Superior temporal gyrus (tissue), 1 donor: ENCODE measurements at regions not wholly inside any gene's neighbourhood (a gene's known extent, or its start where the extent isn't known, plus 50 kb on each side); places are given as distances from the start of the nearest gene placed in this dataset.

Source experiments
- DNase-seq: peaks from one replicate; pipeline ENCODE4 v3.0.0-alpha.2; 2016; ENCODE audit errors: extremely low spot score

DNA sequence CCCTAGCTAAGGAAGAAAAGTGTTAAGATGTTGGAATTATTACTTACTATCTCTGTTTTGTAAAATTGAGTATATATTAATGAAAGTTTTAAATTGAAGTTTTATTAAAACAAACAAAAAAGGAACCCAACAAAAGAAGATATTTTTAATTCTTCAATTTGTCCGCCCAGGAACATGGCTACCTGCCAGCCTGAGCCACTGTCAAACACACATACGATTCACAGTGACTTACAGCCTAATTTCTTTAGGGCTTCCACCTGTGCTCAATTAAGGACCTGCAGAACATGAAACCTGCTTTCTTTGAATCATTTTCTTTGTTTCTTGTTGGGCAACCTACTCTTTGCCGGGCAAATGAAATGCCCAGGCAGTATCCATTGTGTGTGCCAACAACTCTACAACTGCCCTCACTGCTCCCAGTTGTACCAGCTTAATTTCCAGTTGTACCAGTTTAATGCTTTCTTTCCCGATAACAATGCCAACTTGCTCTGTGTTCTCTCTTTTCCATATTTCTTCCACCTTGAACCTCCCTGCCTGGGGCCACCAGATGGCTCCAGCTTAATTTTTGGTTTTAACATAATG is 181.7 kb downstream of the GBA3 start:
- DNase-seq, result no peak

DNA sequence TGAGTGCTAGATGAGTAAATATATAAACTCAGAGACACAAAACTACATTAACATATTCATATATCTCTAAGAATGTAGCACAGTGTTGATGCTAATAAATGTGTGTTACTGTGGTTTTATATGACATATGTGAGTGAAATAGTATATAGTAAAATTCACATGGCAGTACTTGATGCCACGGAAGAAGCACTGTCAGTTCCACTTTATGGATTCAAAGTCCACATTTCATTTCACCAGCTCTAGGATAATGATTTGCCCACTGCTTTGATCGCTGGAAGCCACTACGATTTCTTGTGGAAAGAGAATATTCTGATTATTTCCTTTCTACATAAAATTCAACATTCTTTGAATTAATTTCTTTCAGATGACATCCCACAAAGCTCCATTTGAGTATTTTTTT is 181.2 kb downstream of the GBA3 start:
- DNase-seq, result no peak

DNA sequence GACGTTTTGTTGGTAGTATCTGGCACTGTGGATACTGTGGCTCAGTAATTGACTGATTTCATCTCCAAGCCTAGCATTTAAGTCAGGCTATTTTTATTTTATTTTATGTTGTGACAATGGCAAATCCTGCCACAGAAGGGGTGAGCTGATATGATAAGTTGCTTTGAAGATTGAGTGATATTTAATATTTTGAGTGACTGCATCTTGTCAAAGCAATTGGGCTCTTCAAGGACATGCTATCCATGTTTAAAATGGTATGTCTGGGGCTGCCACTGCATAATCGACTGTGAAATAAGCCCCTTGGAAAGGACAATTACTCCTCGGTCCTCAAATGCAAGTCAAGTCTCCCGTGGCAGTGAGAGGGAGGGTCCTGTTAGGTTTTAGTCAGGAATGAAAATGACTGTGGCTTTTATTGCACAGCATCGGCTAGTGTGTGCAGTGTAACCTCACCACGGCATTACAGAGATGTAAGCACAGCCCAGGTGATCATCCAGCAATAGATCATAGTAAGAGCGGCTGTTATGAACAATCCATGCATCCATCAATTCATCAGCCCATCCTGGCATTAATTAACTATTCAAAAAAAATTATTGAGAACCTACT is 178.2 kb downstream of the GBA3 start:
- DNase-seq, result no peak

DNA sequence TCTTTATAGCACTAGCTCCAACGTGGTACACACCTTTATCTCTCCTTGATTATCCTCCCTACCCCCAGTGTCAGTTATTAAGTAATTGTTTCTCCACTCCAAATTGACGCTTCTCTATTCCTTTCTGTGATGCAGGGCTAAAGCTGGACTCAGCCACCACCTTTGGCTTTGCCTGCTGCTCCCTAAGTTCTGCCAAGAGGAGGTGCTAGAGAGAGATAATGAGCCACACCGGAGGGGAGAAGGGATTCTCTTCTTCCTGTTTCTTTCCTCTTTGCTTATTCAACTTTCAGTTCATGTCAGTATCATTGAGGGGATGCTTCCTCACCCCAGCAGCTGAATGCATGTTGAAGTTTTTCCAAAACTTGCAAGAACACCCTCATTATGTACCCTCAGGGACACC is 176.5 kb downstream of the GBA3 start:
- DNase-seq, result no peak
